ENCODE measurements at regions not wholly inside any gene's neighbourhood (a gene's known extent, or its start where the extent isn't known, plus 50 kb on each side); places are given as distances from the start of the nearest gene placed in this dataset.

- no peak for DNase-seq (ENCODE audit: low read depth)
Measured at GRCh38 chr11:131044851-131045250, 128.6 kb upstream of the SNX19 start.

DNA sequence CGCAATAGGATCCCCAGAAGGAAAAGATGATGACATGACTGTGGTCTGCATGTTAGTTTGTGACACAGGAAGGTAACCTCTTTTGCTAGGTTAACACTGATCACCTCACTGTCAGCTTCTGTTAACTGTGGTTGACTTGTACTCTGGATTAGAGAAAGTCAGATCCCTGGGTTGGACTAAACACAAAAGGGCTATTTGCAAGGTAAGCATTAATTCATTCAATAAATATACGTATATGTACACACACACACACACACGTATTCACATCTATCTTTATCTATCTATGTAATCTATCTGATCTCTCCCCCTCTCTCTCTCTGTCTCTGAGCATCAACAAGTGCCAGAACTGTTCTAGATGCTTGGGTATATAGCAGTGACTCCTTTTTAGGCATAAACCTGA, 136.1 kb upstream of the SNX19 start:
- no peak for DNase-seq (ENCODE audit: low read depth)

GRCh38 chr11:131056036-131056435, 139.8 kb upstream of the SNX19 start:
- DNase-seq (ENCODE audit: low read depth): no peak

DNA sequence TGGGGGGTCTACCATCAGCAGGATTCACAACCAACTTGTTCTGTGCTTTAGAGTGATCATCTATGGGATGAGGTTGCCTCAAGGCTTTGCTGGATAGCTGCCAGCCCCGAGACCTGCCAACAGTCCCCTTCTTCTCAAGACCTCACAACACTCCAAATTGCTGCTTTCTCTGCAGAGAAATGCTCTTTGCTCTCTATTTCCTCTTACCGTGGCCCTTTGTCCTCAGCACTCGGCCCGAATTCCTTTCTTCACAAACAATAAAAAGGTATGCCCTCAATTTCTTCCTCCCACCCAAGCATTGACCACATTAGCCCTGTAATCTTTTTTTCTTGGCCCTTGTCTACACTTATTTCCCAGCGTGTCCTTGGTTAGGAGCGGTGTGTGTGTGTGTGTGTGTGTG, 147.4 kb upstream of the SNX19 start:
- DNase-seq (ENCODE audit: low read depth): no peak

- peak; percentile 72 for DNase-seq (ENCODE audit: low read depth)
Measured at GRCh38 chr11:131064373-131064991, 148.2 kb upstream of the SNX19 start.

GRCh38 chr11:131065435-131066413, 149.4 kb upstream of the SNX19 start:
- no peak for DNase-seq (ENCODE audit: low read depth)

DNA sequence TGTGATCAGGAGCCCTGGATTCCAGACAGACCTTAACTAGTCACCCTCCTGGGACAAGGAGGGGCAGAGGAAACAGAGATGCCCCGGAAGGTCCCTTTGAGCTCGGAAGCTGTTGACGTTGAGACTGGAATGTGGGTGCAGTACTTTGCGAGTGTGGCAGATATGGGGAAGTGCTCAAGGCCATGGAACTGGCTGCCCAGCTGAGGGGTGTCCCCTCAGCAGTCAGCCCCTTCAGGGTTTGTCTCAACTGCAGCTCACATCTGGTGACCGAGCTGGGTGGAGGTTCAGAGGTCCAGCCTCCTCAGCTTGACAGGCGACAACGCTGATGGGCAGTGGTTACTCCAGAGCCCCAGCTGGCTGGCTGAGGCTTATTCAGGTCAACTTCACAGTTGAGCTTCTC, 150.3 kb upstream of the SNX19 start:
- DNase-seq (ENCODE audit: low read depth): no peak

- DNase-seq (ENCODE audit: low read depth): no peak
Measured at GRCh38 chr11:131070365-131070764, 154.1 kb upstream of the SNX19 start.

- no peak for DNase-seq (ENCODE audit: low read depth)
Measured at GRCh38 chr11:131073167-131073566, 156.9 kb upstream of the SNX19 start.

GRCh38 chr11:131074573-131074972, 158.3 kb upstream of the SNX19 start:
- DNase-seq (ENCODE audit: low read depth): no peak

DNA sequence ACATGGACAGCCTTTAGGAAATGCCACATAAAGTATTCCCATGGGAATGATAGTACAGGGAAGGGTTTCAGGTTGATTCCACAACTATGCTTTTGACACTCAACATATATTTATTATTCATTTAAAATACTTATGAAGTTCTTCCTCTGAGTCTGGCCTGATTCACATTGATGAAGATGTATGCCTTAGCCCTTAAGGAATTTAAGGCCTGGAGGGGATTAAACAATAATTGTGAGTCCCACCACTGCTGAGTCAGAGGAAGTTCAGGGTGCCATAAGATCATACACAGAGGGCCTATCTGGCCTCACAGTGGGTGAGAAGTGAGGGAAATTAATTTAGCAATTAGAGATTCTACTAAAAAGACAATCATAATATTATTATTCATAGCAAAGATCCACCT, 161.1 kb upstream of the SNX19 start:
- peak; percentile 48 for DNase-seq (ENCODE audit: low read depth)

- peak; percentile 52 for DNase-seq (ENCODE audit: low read depth)
Measured at GRCh38 chr11:131079036-131079435, 162.8 kb upstream of the SNX19 start.

GRCh38 chr11:131089727-131090245, 173.5 kb upstream of the SNX19 start:
- no peak for DNase-seq (ENCODE audit: low read depth)

DNA sequence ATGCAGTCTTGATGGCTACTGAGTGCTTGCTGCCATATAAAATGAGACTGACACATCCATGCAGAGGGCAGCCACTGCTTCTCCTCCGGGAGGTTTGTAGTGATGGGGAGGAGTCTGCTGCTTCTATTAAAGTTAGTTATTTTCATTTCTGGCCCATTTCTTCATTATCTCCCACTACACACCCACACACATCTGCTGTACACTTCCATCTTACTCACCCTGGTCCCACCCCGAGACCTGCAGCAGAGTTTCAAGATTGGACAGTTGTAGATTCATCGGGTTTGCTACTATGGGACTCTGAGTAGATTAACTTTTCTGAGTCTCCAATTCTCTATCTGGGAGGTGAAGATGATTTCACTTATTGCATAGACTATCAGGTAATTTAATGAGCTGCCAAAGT, 176.2 kb upstream of the SNX19 start:
- DNase-seq (ENCODE audit: low read depth): no peak

- DNase-seq (ENCODE audit: low read depth): no peak
Measured at GRCh38 chr11:131094827-131095226, 178.5 kb upstream of the SNX19 start.

GRCh38 chr11:131095511-131096185, 179.4 kb upstream of the SNX19 start:
- no peak for DNase-seq (ENCODE audit: low read depth)

GRCh38 chr11:131099013-131099412, 182.7 kb upstream of the SNX19 start:
- peak; percentile 52 for DNase-seq (ENCODE audit: low read depth)

GRCh38 chr11:131099746-131100145, 183.5 kb upstream of the SNX19 start:
- peak; percentile 9 for DNase-seq (ENCODE audit: low read depth)

DNA sequence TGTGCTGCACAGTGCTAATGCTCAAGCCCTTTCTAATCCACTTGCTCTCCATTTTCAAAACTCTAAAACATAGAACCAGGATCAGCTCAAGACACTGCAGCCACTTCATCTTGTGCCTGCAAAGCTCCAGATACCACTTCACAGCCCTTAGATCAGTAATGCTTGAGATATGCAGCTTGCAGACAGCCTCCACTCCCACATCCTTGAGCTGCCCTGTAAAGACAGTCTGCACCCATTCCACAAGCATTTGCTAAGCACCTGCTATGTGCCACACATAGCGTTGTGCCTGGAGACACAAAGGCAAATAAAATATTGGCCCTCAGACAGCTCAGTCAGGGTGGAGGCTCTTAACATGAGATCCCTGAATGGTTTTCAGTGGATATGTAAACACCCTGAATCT, 192.5 kb upstream of the SNX19 start:
- DNase-seq (ENCODE audit: low read depth): peak; percentile 21

DNA sequence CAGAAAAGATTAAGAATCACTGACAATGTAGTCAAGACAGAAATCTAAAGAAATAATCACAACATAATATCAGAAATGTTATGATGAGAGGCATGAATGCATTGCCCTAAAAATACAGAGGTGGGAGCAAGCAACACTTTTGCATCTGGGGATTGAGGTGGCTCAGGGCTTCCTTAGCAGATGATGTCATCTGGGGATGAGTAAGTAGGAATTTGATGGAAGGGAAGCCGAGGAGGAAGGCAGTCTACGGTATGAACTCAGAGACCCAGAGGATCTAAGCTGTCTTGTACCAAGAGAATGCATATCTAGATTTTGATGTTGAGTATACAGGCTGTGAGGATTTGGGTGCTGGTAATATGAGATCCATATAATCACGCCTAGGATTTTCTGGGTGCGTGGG, 193.0 kb upstream of the SNX19 start:
- DNase-seq (ENCODE audit: low read depth): peak; percentile 74

GRCh38 chr11:131109790-131110189, 193.5 kb upstream of the SNX19 start:
- no peak for DNase-seq (ENCODE audit: low read depth)

GRCh38 chr11:131111775-131112174, 195.5 kb upstream of the SNX19 start:
- no peak for DNase-seq (ENCODE audit: low read depth)

Measured in HT1080 (cell line).